K562 (cell line): ENCODE measurements at regions not wholly inside any gene's neighbourhood (a gene's known extent, or its start where the extent isn't known, plus 50 kb on each side); places are given as distances from the start of the nearest gene placed in this dataset.

ENCODE experiments used
- CC2D1A ChIP-seq: fragments of 450-650 bp; IDR thresholded peaks from 2 replicates; pipeline ENCODE4 v1.6.1; 2017; ENCODE audit warnings: mild to moderate bottlenecking
- FOXK2 ChIP-seq, 2 experiments: fragments of 450-650 bp; IDR thresholded peaks in 1 of 2; conservative IDR thresholded peaks in 1 of 2; 2 replicates each; pipeline ENCODE4 v1.6.1; 2016; ENCODE audit warnings: low read depth in 2 of 2, mild to moderate bottlenecking in 1 of 2
- JUN ChIP-seq, 2 experiments: sonication (generic) in 1 of 2; formaldehyde crosslinking in 1 of 2; IDR thresholded peaks; 2 replicates each; pipeline versions ENCODE4 v1.6.1 to v1.8.0; 2012 to 2022; ENCODE audit warnings: borderline replicate concordance in 2 of 2, mild to moderate bottlenecking in 2 of 2, improper control_type of control experiment in 1 of 2, low read depth in 1 of 2, low read length in 1 of 2, missing genetic modification reagents in 1 of 2
- MAZ ChIP-seq, 2 experiments: fragments of 450-650 bp in 1 of 2; sonication (generic) in 1 of 2; formaldehyde crosslinking; IDR thresholded peaks in 1 of 2; conservative IDR thresholded peaks in 1 of 2; 2 replicates each; pipeline versions ENCODE4 v1.4.0 to v1.5.0; 2020; ENCODE audit warnings: mild to moderate bottlenecking in 1 of 2, missing genetic modification reagents in 1 of 2
- MXI1 ChIP-seq: IDR thresholded peaks from 2 replicates; pipeline ENCODE4 v1.6.1; 2011; ENCODE audit warnings: low read depth, mild to moderate bottlenecking, improper control_type of control experiment, low read length
- NFIC ChIP-seq: fragments of 450-650 bp; IDR thresholded peaks from 2 replicates; pipeline ENCODE4 v1.6.1; 2017; ENCODE audit warnings: mild to moderate bottlenecking, inconsistent platforms
- POLR2A ChIP-seq: fragments of 450-650 bp; conservative IDR thresholded peaks from 2 replicates; pipeline ENCODE4 v1.6.1; 2016
- SIX5 ChIP-seq, 2 experiments: IDR thresholded peaks; 2 replicates each; pipeline ENCODE4 v1.6.1; 2011; ENCODE audit warnings: low read length in 2 of 2, borderline replicate concordance in 1 of 2, low read depth in 1 of 2, mild to moderate bottlenecking in 1 of 2, moderate library complexity in 1 of 2; ENCODE audit not compliant: insufficient read depth in 1 of 2
- SP1 ChIP-seq: sonication (generic); formaldehyde crosslinking; IDR thresholded peaks from 2 replicates; pipeline ENCODE4 v1.8.1; 2022; ENCODE audit warnings: mild to moderate bottlenecking, missing genetic modification reagents
- TEAD2 ChIP-seq: fragments of 450-650 bp; IDR thresholded peaks from 2 replicates; pipeline ENCODE4 v1.6.1; 2016; ENCODE audit warnings: missing genetic modification characterization, control low read depth, missing compliant biosample characterization
- TF ChIP-seq, protein P1 (sequence below), 3 experiments: IDR thresholded peaks in 2 of 3; conservative IDR thresholded peaks in 1 of 3; 2 replicates each; pipeline ENCODE4 v1.5.1; 2011 to 2012; ENCODE audit warnings: low read length in 3 of 3, mild to moderate bottlenecking in 3 of 3, control low read depth in 2 of 3, improper control_type of control experiment in 1 of 3, inconsistent platforms in 1 of 3, low read depth in 1 of 3, mixed read lengths in 1 of 3, moderate library complexity in 1 of 3; ENCODE audit not compliant: insufficient read depth in 2 of 3
- TF ChIP-seq, protein P2 (sequence below): fragments of 150-350 bp; conservative IDR thresholded peaks from 2 replicates; pipeline ENCODE4 v1.6.1; 2014; ENCODE audit warnings: low read length

DNA sequence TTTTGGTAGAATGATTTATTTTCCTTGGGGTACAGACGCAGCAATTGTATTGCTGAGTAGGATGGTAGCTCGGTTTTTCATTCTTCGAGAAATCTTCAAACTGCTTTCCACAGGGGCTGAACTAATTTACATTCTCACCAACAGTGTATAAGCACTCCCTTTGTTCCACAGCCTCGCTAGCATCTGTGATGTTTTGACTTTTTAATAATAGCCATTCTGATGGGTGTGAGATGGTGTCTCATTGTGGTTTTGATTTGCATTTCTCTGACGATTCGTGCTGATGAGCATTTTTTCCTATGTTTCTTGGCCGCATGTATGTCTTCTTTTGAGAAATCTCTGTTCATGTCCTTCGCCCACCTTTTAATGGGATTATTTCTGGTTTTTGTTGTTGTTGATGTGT lies 54.8 kb upstream of the UQCRFS1 start:
- TF ChIP-seq JUN (IDR thresholded peaks at IDR 0.05; ENCODE audit: borderline replicate concordance, low read depth, low read length) (no peak), JUN (CRISPR knock-in tag; IDR thresholded peaks at IDR 0.05; ENCODE audit: borderline replicate concordance) (no peak), SP1 (CRISPR knock-in tag) (no peak), POLR2A (no peak), TEAD2 (tag) (no peak), MXI1 (no peak), SIX5 (IDR thresholded peaks at IDR 0.05; ENCODE audit: borderline replicate concordance in 1 of 2, insufficient read depth in 1 of 2, low read depth in 1 of 2, low read length in 2 of 2) (no peak), NFIC (no peak), MAZ (CRISPR knock-in tag; conservative IDR thresholded peaks at IDR 0.05 in 1 of 2, IDR thresholded peaks at IDR 0.05 in 1 of 2) (no peak), FOXK2 (conservative IDR thresholded peaks at IDR 0.05 in 1 of 2, IDR thresholded peaks at IDR 0.05 in 1 of 2; ENCODE audit: low read depth in 2 of 2) (no peak), CC2D1A (no peak)
- TF ChIP-seq, protein P1, sequence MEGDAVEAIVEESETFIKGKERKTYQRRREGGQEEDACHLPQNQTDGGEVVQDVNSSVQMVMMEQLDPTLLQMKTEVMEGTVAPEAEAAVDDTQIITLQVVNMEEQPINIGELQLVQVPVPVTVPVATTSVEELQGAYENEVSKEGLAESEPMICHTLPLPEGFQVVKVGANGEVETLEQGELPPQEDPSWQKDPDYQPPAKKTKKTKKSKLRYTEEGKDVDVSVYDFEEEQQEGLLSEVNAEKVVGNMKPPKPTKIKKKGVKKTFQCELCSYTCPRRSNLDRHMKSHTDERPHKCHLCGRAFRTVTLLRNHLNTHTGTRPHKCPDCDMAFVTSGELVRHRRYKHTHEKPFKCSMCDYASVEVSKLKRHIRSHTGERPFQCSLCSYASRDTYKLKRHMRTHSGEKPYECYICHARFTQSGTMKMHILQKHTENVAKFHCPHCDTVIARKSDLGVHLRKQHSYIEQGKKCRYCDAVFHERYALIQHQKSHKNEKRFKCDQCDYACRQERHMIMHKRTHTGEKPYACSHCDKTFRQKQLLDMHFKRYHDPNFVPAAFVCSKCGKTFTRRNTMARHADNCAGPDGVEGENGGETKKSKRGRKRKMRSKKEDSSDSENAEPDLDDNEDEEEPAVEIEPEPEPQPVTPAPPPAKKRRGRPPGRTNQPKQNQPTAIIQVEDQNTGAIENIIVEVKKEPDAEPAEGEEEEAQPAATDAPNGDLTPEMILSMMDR (IDR thresholded peaks at IDR 0.05 in 2 of 3, conservative IDR thresholded peaks at IDR 0.05 in 1 of 3; ENCODE audit: insufficient read depth in 2 of 3, low read depth in 1 of 3, low read length in 3 of 3): no peak
- TF ChIP-seq, protein P2, sequence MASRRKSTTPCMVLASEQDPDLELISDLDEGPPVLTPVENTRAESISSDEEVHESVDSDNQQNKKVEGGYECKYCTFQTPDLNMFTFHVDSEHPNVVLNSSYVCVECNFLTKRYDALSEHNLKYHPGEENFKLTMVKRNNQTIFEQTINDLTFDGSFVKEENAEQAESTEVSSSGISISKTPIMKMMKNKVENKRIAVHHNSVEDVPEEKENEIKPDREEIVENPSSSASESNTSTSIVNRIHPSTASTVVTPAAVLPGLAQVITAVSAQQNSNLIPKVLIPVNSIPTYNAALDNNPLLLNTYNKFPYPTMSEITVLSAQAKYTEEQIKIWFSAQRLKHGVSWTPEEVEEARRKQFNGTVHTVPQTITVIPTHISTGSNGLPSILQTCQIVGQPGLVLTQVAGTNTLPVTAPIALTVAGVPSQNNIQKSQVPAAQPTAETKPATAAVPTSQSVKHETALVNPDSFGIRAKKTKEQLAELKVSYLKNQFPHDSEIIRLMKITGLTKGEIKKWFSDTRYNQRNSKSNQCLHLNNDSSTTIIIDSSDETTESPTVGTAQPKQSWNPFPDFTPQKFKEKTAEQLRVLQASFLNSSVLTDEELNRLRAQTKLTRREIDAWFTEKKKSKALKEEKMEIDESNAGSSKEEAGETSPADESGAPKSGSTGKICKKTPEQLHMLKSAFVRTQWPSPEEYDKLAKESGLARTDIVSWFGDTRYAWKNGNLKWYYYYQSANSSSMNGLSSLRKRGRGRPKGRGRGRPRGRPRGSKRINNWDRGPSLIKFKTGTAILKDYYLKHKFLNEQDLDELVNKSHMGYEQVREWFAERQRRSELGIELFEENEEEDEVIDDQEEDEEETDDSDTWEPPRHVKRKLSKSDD: no peak
